ENCODE measurements at regions not wholly inside any gene's neighbourhood (a gene's known extent, or its start where the extent isn't known, plus 50 kb on each side); places are given as distances from the start of the nearest gene placed in this dataset.
"Not testable (repeated sequence)": the region's sequence is repeated elsewhere in the genome, so short reads cannot be mapped to it uniquely, and the experiment has no call there.

DNA sequence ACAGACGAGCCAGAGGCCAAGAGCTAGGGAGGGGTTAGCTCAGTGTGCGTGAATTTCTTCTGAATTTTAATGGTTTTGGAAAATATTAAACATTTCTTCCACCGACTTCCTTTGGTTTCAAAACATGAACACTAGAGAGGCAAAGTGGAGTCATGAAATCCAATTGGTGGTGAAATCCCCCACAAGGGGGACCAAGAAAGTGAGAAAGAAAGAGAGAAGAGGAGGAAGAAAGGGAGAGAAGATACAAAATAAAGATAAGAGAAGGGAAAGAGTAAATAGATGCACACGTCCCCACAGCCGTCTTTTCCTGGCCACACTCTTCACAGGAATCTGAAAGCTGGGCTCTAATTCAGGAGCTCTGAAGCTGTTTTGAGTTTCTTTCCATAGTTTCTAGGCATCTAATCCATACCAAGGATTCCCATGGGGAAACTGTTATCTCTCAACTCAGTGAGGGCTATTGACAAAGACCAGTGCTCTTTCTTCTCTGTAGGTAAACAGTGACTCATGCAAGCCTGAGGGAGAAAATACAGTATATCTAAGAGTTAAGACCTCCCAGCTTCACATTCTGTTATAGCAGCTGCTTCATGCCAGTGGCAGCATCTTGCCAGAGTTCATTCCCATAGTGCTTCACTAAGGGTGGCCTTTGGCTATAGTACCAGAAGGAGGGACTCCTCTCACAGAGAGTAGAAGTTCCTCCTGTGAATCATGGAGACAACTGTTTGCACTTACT lies 115.8 kb upstream of the LIFR start:
- intact Hi-C loops (cut with micrococcal nuclease), result no loop called here
- Mint-ChIP-seq H3K27me3 (ENCODE audit: insufficient read depth) (no peaks in the 10 kb centered on the region), H3K4me3 (no peak overlapping the region), H3K4me1 (ENCODE audit: low read depth) (no peaks in the 10 kb centered on the region), H3K36me3 (ENCODE audit: low read depth) (no peaks in the 10 kb centered on the region), H3K27ac (no peak overlapping the region), H3K9me3 (no peaks in the 10 kb centered on the region)
- DNase-seq (ENCODE audit: low spot score), result no peak

DNA sequence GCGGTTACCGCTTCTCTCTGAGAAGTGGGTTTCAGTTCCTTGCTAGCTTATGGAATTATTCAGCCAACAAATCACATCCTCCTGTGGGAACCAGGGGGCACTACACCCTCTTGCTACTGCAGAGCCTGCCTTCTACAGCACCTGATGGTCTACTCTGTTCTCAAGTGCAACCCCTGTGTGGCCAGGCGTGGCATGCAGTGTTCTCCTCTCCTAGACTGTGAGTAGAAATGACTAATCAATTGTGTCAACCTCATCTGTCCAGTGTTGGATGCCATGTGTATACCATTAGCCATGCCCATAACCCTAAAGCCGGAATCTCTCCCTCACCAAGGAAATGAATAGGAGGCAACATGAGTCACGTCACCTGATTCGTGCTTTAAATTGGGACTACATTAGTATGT lies 117.2 kb upstream of the LIFR start:
- no peak overlapping the region for H3K4me3 Mint-ChIP-seq
- intact Hi-C loops (cut with micrococcal nuclease), result no loop called here

GRCh38 chr5:38675443-38675842 lies 119.0 kb upstream of the LIFR start:
- intact Hi-C loops (cut with micrococcal nuclease), result no loop called here
- Mint-ChIP-seq H3K36me3 (ENCODE audit: low read depth) (no peaks in the 10 kb centered on the region), H3K27ac (no peak overlapping the region), H3K9me3 (no peaks in the 10 kb centered on the region), H3K4me3 (no peak overlapping the region), H3K27me3 (ENCODE audit: insufficient read depth) (no peaks in the 10 kb centered on the region), H3K4me1 (ENCODE audit: low read depth) (no peaks in the 10 kb centered on the region)
- DNase-seq (ENCODE audit: low spot score), result no peak

More for the DNA sequence above, 117.2 kb upstream of the LIFR start:
- no peaks in the 10 kb centered on the region for H3K9me3 Mint-ChIP-seq
- H3K27ac Mint-ChIP-seq, result no peak overlapping the region
- no peak for DNase-seq (ENCODE audit: low spot score)
- H3K4me1 Mint-ChIP-seq (ENCODE audit: low read depth), result no peaks in the 10 kb centered on the region
- no peaks in the 10 kb centered on the region for H3K27me3 Mint-ChIP-seq (ENCODE audit: insufficient read depth)
- H3K36me3 Mint-ChIP-seq (ENCODE audit: low read depth), result no peaks in the 10 kb centered on the region

DNA sequence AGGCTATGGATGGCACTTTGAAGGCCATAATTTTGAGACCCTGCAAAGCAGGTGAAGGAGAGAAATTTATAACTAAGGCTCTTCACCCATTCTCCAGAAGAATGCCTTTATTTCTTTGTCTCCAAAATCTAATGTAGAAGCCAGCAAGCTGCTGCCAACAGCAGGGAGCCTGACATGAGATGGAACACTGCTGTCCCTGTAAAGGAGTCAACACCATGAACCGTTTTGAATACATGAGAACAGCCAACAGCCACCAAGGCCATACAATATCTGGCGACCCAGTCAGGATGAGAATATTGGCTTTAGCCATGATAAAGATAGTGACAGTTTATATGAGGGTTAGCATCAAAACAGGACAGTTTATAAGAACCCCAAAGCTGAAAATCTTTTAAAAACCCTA lies 121.2 kb upstream of the LIFR start:
- Mint-ChIP-seq H3K27me3 (ENCODE audit: insufficient read depth) (no peaks in the 10 kb centered on the region), H3K9me3 (no peaks in the 10 kb centered on the region), H3K4me3 (no peak overlapping the region), H3K4me1 (ENCODE audit: low read depth) (no peaks in the 10 kb centered on the region), H3K27ac (no peak overlapping the region), H3K36me3 (ENCODE audit: low read depth) (no peaks in the 10 kb centered on the region)
- intact Hi-C loops (cut with micrococcal nuclease), result no loop called here
- no peak for DNase-seq (ENCODE audit: low spot score)

DNA sequence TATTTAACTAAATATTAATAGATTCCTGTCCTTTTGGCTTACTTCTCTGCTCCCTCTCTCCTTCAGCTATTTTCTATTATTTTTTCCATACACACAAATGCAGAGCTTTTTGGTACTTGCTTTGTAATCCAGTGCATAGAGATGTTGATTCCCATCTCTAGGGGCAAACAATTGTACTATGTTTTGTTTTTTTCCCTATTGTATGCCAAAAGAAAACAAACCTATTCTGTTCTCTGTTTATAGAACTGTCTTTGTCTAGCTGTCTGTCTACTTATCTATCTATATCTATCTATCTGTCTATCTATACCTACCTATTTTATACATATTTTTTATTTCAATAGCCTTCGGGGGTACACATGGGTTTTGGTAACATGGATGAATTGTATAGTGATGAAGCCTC lies 121.6 kb upstream of the LIFR start:
- H3K27ac Mint-ChIP-seq, result no peak overlapping the region
- no peak for DNase-seq (ENCODE audit: low spot score)
- no peaks in the 10 kb centered on the region for H3K27me3 Mint-ChIP-seq (ENCODE audit: insufficient read depth)
- H3K4me1 Mint-ChIP-seq (ENCODE audit: low read depth), result no peaks in the 10 kb centered on the region
- no peaks in the 10 kb centered on the region for H3K9me3 Mint-ChIP-seq
- H3K4me3 Mint-ChIP-seq, result no peak overlapping the region
- no peaks in the 10 kb centered on the region for H3K36me3 Mint-ChIP-seq (ENCODE audit: low read depth)
- intact Hi-C loops (cut with micrococcal nuclease), result no loop called here

DNA sequence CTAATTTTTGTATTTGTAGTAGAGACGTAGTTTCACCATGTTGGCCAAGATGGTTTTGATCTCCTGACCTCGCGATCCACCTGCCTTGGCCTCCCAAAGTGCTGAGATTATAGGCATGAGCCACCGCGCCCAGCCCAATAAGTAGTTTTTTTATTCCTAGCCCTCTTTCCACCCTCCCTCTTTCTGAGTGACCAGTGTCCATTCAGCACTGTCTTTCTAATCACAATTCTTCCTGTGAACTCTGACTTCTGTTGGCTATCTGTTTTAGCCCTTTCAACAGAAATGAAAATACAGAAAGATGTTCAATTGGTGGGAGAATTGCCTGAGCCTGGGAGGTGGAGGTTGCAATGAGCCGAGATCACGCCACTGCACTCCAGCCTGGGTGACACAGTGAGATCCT lies 122.3 kb upstream of the LIFR start:
- intact Hi-C loops (cut with micrococcal nuclease); H3K27me3 Mint-ChIP-seq (ENCODE audit: insufficient read depth); H3K27ac Mint-ChIP-seq; H3K36me3 Mint-ChIP-seq (ENCODE audit: low read depth); DNase-seq (ENCODE audit: low spot score); H3K9me3 Mint-ChIP-seq; H3K4me1 Mint-ChIP-seq (ENCODE audit: low read depth); H3K4me3 Mint-ChIP-seq: not testable (repeated sequence)

DNA sequence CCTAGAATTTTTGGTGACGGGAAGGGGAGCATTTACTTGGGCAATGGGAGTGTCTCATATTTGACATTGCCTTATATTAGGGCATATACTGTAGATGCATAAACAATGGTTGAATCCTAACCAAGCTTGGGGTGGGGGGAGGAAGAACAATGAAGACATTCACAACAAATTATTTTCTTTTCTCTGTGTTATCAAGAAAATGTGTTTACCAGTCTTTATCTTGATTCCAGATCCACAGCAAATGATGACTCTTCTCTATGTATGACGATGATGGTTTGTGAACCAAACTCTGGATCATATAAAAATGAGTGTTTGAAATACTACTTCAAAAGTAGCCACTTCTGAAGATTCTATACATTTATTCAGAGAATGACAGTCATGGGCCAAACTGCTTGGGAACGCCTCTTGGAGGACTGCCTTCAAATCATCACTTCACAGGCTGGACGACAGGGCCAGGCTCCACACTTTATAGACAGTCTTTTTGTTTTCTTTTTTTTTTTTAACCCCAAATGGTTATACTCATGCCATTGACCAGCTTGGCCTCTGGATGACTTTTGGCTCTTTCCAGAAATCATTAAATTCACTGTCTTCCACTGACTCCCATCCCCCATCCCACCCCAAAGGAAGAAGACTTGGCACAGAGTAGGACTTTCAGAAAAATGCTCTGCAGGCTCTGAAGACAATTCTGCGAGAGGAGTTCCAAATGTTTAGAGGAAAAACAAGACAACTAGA lies 123.8 kb upstream of the LIFR start:
- Mint-ChIP-seq H3K36me3 (ENCODE audit: low read depth) (no peaks in the 10 kb centered on the region), H3K9me3 (no peaks in the 10 kb centered on the region), H3K4me3 (no peak overlapping the region), H3K27ac (no peak overlapping the region), H3K27me3 (ENCODE audit: insufficient read depth) (no peaks in the 10 kb centered on the region), H3K4me1 (ENCODE audit: low read depth) (no peaks in the 10 kb centered on the region)
- DNase-seq (ENCODE audit: low spot score), result no peak
- intact Hi-C loops (cut with micrococcal nuclease), result no loop called here

DNA sequence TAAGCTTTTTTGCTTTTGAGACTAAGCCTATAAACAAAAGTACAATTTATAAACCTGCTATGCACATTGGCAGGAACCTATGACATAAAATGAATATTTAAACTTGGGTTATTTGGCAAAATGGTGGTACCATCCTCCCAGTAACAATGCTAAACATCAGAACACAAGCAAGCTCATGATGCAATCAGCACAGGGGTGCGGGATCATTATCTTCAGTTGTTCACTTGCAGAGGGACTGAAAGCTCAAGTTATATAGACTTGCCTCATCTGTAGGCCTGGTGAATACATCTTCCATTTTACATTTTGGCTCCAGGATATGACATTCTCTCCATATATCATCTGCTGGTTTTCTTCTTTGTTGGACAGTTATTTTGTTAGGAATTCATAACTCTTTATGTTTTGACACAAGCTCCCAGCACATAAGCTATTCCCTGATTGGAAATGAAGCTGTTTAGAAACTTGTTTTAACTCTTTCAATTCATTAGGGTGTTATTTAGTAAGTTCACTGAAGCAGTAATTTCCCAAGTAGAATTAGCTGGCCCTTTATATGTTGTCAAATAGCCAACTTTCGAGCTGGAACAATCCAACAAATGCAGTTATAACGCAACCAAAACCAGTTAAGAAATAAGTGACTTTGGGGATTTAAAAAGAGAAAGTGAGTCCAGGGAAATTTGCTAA lies 124.7 kb upstream of the LIFR start:
- no peak overlapping the region for H3K4me3 Mint-ChIP-seq
- no peaks in the 10 kb centered on the region for H3K27me3 Mint-ChIP-seq (ENCODE audit: insufficient read depth)
- no peak overlapping the region for H3K27ac Mint-ChIP-seq
- no peaks in the 10 kb centered on the region for H3K36me3 Mint-ChIP-seq (ENCODE audit: low read depth)
- no peaks in the 10 kb centered on the region for H3K4me1 Mint-ChIP-seq (ENCODE audit: low read depth)
- intact Hi-C loops (cut with micrococcal nuclease), result no loop called here
- H3K9me3 Mint-ChIP-seq, result no peaks in the 10 kb centered on the region
- DNase-seq (ENCODE audit: low spot score), result no peak

DNA sequence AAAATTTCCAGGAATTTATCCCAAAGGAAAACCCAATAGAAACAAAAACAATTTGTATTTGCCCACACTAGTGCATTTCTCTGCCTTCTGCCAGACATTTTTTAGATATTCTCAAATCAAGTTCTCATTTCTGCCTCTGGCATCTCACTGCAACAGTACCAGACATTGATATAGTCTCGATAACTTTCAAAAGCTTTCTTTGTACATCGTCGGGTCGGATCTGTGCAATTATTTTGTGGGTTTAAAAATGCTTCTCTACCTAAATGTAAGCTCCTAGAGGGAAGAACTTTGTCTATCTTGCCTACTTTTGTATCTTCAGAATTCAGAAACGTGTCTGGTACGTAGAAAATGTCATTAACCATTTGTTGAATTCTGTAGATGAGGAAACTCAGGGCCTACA lies 125.5 kb upstream of the LIFR start:
- Mint-ChIP-seq H3K4me3 (no peak overlapping the region), H3K27me3 (ENCODE audit: insufficient read depth) (no peaks in the 10 kb centered on the region), H3K27ac (no peak overlapping the region), H3K36me3 (ENCODE audit: low read depth) (no peaks in the 10 kb centered on the region), H3K4me1 (ENCODE audit: low read depth) (no peaks in the 10 kb centered on the region), H3K9me3 (no peaks in the 10 kb centered on the region)
- intact Hi-C loops (cut with micrococcal nuclease), result no loop called here
- DNase-seq (ENCODE audit: low spot score), result no peak

DNA sequence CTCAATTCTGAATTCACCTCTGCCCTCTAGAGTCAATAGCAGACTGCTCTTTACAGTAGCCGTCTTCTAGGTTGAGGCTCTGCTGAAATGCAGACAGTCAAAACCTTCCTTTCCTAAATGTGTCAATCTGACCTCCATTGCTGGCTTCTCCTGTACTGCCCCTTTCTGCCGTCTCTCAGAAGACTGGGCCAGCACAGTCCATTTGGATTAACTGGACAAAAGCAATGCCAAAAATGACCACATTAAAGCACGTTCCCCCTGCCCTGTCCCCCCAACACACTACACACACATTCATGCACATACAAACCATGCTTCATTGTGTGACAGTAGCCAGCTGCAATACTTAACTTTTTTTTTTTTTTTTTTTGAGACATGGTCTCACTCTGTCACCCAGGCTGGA lies 130.2 kb upstream of the LIFR start:
- intact Hi-C loops (cut with micrococcal nuclease), result no loop called here
- no peaks in the 10 kb centered on the region for H3K27me3 Mint-ChIP-seq (ENCODE audit: insufficient read depth)
- no peaks in the 10 kb centered on the region for H3K36me3 Mint-ChIP-seq (ENCODE audit: low read depth)
- no peaks in the 10 kb centered on the region for H3K4me1 Mint-ChIP-seq (ENCODE audit: low read depth)
- DNase-seq (ENCODE audit: low spot score), result no peak
- no peak overlapping the region for H3K27ac Mint-ChIP-seq
- peaks cover 8% of the 10 kb centered on the region for H3K9me3 Mint-ChIP-seq
- H3K4me3 Mint-ChIP-seq, result no peak overlapping the region

DNA sequence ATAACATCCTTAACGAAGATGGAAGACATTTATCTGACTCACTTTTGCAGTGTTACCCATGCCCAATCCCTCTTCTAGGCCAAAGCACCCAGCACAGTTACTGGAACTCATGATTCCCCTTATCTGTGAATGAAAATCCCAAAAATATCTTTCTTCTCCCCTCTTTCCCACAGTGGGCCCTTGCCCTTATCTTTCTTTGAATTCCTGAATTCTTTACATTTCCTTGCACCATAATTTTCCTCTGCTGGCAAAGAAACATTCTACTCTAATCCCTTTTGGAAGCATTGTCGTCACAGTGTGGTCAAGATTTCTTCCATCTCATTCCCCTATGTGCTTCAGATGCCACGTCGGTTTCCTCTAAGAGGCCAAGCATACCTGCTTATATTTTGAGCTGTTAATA lies 135.9 kb upstream of the LIFR start:
- Mint-ChIP-seq H3K36me3 (ENCODE audit: low read depth) (no peaks in the 10 kb centered on the region), H3K27me3 (ENCODE audit: insufficient read depth) (no peaks in the 10 kb centered on the region), H3K27ac (no peak overlapping the region), H3K4me3 (no peak overlapping the region), H3K9me3 (peaks cover 8% of the 10 kb centered on the region), H3K4me1 (ENCODE audit: low read depth) (no peaks in the 10 kb centered on the region)
- no peak for DNase-seq (ENCODE audit: low spot score)
- intact Hi-C loops (cut with micrococcal nuclease), result no loop called here

- DNase-seq (ENCODE audit: low spot score), result no peak
- Mint-ChIP-seq H3K4me3 (no peak overlapping the region), H3K4me1 (ENCODE audit: low read depth) (no peaks in the 10 kb centered on the region), H3K36me3 (ENCODE audit: low read depth) (no peaks in the 10 kb centered on the region), H3K9me3 (peaks cover 8% of the 10 kb centered on the region), H3K27me3 (ENCODE audit: insufficient read depth) (no peaks in the 10 kb centered on the region), H3K27ac (no peak overlapping the region)
- intact Hi-C loops (cut with micrococcal nuclease), result no loop called here
Observed at GRCh38 chr5:38692781-38693527, 136.5 kb upstream of the LIFR start.

Data from activated T-helper 1 cell treated with anti-CD3 and anti-CD28 coated beads, Interleukin-12 subunit alpha, Interleukin-12 subunit beta, Interleukin-2, Interleukin-4 antibody, amounts not matched to agents 30 ng/mL and 10 ng/mL and 1 ng/mL, durations not matched to agents 14 hours and 24 hours and 36 hours (primary cell).